PFSK-1 (cell line): ENCODE measurements at regions not wholly inside any gene's neighbourhood (a gene's known extent, or its start where the extent isn't known, plus 50 kb on each side); places are given as distances from the start of the nearest gene placed in this dataset.

Experiments used
- FOXP2 ChIP-seq: optimal IDR thresholded peaks from 2 replicates; pipeline ENCODE3; 2011; ENCODE audit warnings: borderline replicate concordance, control low read depth, inconsistent platforms; ENCODE audit not compliant: insufficient read depth; ENCODE audit errors: extremely low read length, extremely low read depth
- POLR2AphosphoS5 ChIP-seq: IDR thresholded peaks from 2 replicates; pipeline ENCODE4 v1.6.1; 2012; ENCODE audit warnings: low read depth, mild to moderate bottlenecking, control low read depth, low read length, moderate library complexity
- REST ChIP-seq, 2 experiments: IDR thresholded peaks; 2 replicates each; pipeline versions ENCODE4 v1.6.1 to v1.8.0; 2011 to 2012; ENCODE audit warnings: low read depth in 2 of 2, low read length in 2 of 2, control low read depth in 1 of 2, inconsistent platforms in 1 of 2, mild to moderate bottlenecking in 1 of 2, moderate library complexity in 1 of 2; ENCODE audit not compliant: insufficient read depth in 1 of 2
- SIN3A ChIP-seq: IDR thresholded peaks from 2 replicates; pipeline ENCODE4 v1.6.1; 2012; ENCODE audit warnings: mild to moderate bottlenecking, low read length, moderate library complexity, borderline replicate concordance; ENCODE audit not compliant: insufficient read depth
- TAF1 ChIP-seq: IDR thresholded peaks from 2 replicates; pipeline ENCODE4 v1.6.1; 2012; ENCODE audit warnings: low read length, control low read depth, borderline replicate concordance; ENCODE audit not compliant: insufficient read depth

GRCh38 chr17:79420318-79421243 lies 190.3 kb downstream of the RBFOX3 start:
- no peak for TF ChIP-seq SIN3A
- no peak for TF ChIP-seq REST (IDR thresholded peaks at IDR 0.05; ENCODE audit: insufficient read depth in 1 of 2, low read depth in 2 of 2, low read length in 2 of 2)

- no peak for TF ChIP-seq POLR2AphosphoS5
- TF ChIP-seq FOXP2, result no peak
- no peak for TF ChIP-seq SIN3A
- TF ChIP-seq TAF1, result no peak
- TF ChIP-seq REST (IDR thresholded peaks at IDR 0.05; ENCODE audit: insufficient read depth in 1 of 2, low read depth in 2 of 2, low read length in 2 of 2), result no peak
These were observed 193.3 kb downstream of the RBFOX3 start for GRCh38 chr17:79417476-79417988.

- TF ChIP-seq TAF1 (no peak), REST (IDR thresholded peaks at IDR 0.05; ENCODE audit: insufficient read depth in 1 of 2, low read depth in 2 of 2, low read length in 2 of 2) (no peak), FOXP2 (no peak), SIN3A (no peak), POLR2AphosphoS5 (no peak)
These were observed 194.9 kb downstream of the RBFOX3 start for GRCh38 chr17:79415909-79416308.

GRCh38 chr17:79415365-79415764 lies 195.5 kb downstream of the RBFOX3 start:
- TF ChIP-seq REST (IDR thresholded peaks at IDR 0.05; ENCODE audit: insufficient read depth in 1 of 2, low read depth in 2 of 2, low read length in 2 of 2) (no peak), FOXP2 (no peak), POLR2AphosphoS5 (no peak), SIN3A (no peak), TAF1 (no peak)

- TF ChIP-seq TAF1, result no peak
- TF ChIP-seq POLR2AphosphoS5, result no peak
- TF ChIP-seq FOXP2, result no peak
- TF ChIP-seq REST (IDR thresholded peaks at IDR 0.05; ENCODE audit: insufficient read depth in 1 of 2, low read depth in 2 of 2, low read length in 2 of 2), result no peak
- TF ChIP-seq SIN3A, result no peak
These were observed 196.0 kb downstream of the RBFOX3 start for GRCh38 chr17:79414793-79415211.
